Osteocyte (in vitro differentiated cells): ENCODE measurements at regions not wholly inside any gene's neighbourhood (a gene's known extent, or its start where the extent isn't known, plus 50 kb on each side); places are given as distances from the start of the nearest gene placed in this dataset.

ENCODE experiments used
- DNase-seq: peaks from one replicate; pipeline ENCODE4 v3.0.0; 2021; ENCODE audit warnings: mixed read lengths; ENCODE audit not compliant: unreplicated experiment; ENCODE audit errors: extremely low spot score
- H3K27ac Mint-ChIP-seq: one replicate; pipeline ENCODE4 v1.8.0; 2021; ENCODE audit warnings: mild to moderate bottlenecking, mixed read lengths; ENCODE audit not compliant: unreplicated experiment
- H3K27me3 Mint-ChIP-seq: one replicate; pipeline ENCODE4 v1.8.0; 2021; ENCODE audit warnings: mixed read lengths; ENCODE audit not compliant: unreplicated experiment
- H3K36me3 Mint-ChIP-seq: one replicate; pipeline ENCODE4 v1.8.0; 2021; ENCODE audit warnings: mixed read lengths; ENCODE audit not compliant: unreplicated experiment
- H3K4me1 Mint-ChIP-seq: one replicate; pipeline ENCODE4 v1.8.0; 2021; ENCODE audit warnings: mixed read lengths; ENCODE audit not compliant: unreplicated experiment
- H3K4me3 Mint-ChIP-seq: one replicate; pipeline ENCODE4 v1.8.0; 2021; ENCODE audit warnings: mild to moderate bottlenecking, moderate library complexity, mixed read lengths; ENCODE audit not compliant: unreplicated experiment
- H3K9me3 Mint-ChIP-seq: one replicate; pipeline ENCODE4 v1.8.0; 2021; ENCODE audit warnings: mixed read lengths; ENCODE audit not compliant: unreplicated experiment
- TF ChIP-seq, protein P1 (sequence below): fragments of 200-600 bp; sonication (generic); IDR thresholded peaks from 2 replicates; pipeline ENCODE4 v1.5.0; 2021; ENCODE audit warnings: antibody characterized with exemption, mild to moderate bottlenecking, moderate library complexity

DNA sequence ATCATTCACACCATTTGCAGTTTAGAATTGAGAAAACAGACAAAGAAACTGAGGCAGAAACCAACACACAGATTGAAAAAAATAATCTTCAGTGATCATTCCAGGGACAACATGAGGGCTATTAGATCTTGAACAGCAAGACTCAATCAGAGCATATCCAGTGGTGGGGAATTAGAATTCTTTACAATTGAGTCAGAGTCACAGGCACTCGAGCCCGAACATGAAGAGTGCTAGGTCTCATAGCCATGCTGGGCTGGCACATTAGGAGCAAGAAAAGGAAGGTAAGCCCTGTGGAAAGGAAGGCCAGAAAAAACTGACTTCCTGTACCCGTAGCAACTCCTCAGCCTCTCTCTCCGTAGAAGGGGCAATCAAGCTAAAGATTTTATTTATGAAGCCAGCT lies 419.9 kb downstream of the HAO1 start:
- TF ChIP-seq, protein P1, sequence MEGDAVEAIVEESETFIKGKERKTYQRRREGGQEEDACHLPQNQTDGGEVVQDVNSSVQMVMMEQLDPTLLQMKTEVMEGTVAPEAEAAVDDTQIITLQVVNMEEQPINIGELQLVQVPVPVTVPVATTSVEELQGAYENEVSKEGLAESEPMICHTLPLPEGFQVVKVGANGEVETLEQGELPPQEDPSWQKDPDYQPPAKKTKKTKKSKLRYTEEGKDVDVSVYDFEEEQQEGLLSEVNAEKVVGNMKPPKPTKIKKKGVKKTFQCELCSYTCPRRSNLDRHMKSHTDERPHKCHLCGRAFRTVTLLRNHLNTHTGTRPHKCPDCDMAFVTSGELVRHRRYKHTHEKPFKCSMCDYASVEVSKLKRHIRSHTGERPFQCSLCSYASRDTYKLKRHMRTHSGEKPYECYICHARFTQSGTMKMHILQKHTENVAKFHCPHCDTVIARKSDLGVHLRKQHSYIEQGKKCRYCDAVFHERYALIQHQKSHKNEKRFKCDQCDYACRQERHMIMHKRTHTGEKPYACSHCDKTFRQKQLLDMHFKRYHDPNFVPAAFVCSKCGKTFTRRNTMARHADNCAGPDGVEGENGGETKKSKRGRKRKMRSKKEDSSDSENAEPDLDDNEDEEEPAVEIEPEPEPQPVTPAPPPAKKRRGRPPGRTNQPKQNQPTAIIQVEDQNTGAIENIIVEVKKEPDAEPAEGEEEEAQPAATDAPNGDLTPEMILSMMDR, result no peak
- Mint-ChIP-seq H3K4me1 (no peaks in the 10 kb centered on the region), H3K27me3 (peaks cover 2% of the 10 kb centered on the region), H3K27ac (no peak overlapping the region), H3K9me3 (no peaks in the 10 kb centered on the region), H3K36me3 (no peaks in the 10 kb centered on the region), H3K4me3 (no peak overlapping the region)
- DNase-seq, result no peak

DNA sequence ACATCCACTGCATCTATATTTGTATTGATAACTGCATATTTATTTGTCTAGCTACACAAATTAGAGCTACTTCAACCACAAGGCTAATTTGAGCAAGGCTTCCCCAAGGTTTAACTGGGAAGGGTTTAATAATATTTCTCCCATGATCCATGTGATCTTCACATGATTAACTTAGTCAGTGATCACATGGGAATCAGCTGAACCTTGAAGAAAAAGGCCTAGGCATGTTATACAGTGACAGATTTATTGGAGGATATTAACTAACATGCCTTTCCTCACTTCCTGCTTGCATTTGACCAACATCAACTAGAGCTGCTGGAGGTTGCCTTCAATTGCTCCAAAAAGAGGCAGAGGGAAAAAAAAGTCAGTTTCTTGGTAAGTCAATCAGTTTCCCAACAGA lies 417.0 kb downstream of the HAO1 start:
- no peak overlapping the region for H3K27ac Mint-ChIP-seq
- H3K27me3 Mint-ChIP-seq, result no peaks in the 10 kb centered on the region
- H3K36me3 Mint-ChIP-seq, result no peaks in the 10 kb centered on the region
- peaks cover 10% of the 10 kb centered on the region for H3K9me3 Mint-ChIP-seq
- no peaks in the 10 kb centered on the region for H3K4me1 Mint-ChIP-seq
- TF ChIP-seq, protein P1, result no peak
- DNase-seq, result no peak
- H3K4me3 Mint-ChIP-seq, result no peak overlapping the region

DNA sequence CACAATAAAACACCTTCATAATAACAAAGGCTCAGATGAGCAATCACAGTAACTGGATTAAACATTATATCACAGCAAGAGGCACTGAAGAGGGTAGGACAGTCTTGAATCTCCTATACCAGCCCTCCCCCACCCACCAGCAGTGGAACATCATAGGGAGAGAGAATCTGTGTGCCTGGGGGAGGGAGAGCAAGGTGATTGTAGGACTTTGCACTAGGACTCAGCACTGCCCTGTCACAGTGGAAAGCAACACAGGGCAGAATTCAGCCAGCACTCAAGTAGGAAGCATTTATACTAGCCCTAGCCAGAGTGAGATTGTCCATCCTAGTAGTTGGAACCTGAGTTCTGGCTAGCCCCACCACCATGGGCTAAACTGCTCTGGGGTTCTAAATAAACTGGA lies 400.2 kb downstream of the HAO1 start:
- DNase-seq, result no peak
- no peak overlapping the region for H3K4me3 Mint-ChIP-seq
- no peaks in the 10 kb centered on the region for H3K27me3 Mint-ChIP-seq
- TF ChIP-seq, protein P1, result no peak
- no peaks in the 10 kb centered on the region for H3K36me3 Mint-ChIP-seq
- H3K27ac Mint-ChIP-seq, result no peak overlapping the region
- H3K9me3 Mint-ChIP-seq, result peaks cover 6% of the 10 kb centered on the region
- no peaks in the 10 kb centered on the region for H3K4me1 Mint-ChIP-seq

DNA sequence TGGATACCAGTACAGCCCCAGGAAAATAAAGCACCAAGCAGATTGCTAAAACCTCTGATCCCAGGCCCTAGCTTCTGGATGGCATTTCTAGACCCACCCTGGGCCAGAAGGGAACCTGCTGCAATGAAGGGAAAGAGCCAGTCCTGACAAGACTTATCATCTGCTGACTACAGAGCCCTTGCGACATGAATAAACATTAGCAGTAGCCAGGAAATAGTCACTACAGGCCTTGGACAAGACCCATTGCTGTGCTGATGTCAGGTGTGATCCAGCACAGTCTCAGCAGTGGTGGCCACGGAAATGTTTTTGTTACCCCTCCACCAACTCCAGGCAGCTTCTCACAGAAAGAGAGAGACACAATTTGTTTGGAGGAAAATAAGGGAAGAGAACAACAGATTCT lies 399.3 kb downstream of the HAO1 start:
- peaks cover 6% of the 10 kb centered on the region for H3K9me3 Mint-ChIP-seq
- no peak overlapping the region for H3K27ac Mint-ChIP-seq
- H3K4me1 Mint-ChIP-seq, result no peaks in the 10 kb centered on the region
- H3K27me3 Mint-ChIP-seq, result no peaks in the 10 kb centered on the region
- H3K4me3 Mint-ChIP-seq, result no peak overlapping the region
- DNase-seq, result no peak
- TF ChIP-seq, protein P1, result no peak
- H3K36me3 Mint-ChIP-seq, result no peaks in the 10 kb centered on the region

DNA sequence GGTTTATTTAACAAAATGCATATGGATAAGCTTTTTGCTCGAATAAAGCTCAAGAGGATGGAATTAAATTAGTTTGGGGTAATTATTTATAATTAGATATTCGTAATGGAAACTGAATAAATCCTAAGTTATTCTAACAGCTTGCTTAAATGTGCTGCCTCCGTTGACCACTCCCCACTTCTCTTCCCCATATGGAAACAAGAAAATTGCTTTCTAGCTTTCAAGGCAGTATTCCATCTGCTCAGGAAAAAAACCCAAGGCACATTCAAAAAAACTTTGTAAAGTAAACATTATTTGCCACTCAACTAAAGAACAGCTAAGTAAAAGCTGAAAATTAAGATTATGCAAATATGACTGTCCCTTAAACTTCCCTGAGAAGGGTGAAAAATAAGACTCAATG lies 369.2 kb downstream of the HAO1 start:
- no peaks in the 10 kb centered on the region for H3K27me3 Mint-ChIP-seq
- H3K9me3 Mint-ChIP-seq, result no peaks in the 10 kb centered on the region
- TF ChIP-seq, protein P1, result no peak
- no peaks in the 10 kb centered on the region for H3K36me3 Mint-ChIP-seq
- DNase-seq, result no peak
- no peak overlapping the region for H3K4me3 Mint-ChIP-seq
- no peak overlapping the region for H3K27ac Mint-ChIP-seq
- H3K4me1 Mint-ChIP-seq, result no peaks in the 10 kb centered on the region
